Omental fat pad (tissue), 3 donors: ENCODE measurements at regions not wholly inside any gene's neighbourhood (a gene's known extent, or its start where the extent isn't known, plus 50 kb on each side); places are given as distances from the start of the nearest gene placed in this dataset.

Experiments used
- ATAC-seq: fragments of 150-250 bp; one replicate; pipeline ENCODE4 v1.9.1; 2016; ENCODE audit warnings: mild to moderate bottlenecking, moderate library complexity; ENCODE audit not compliant: low FRiP score
- DNase-seq: peaks from one replicate; pipeline ENCODE4 v3.0.0-alpha.2; 2019; ENCODE audit warnings: low spot score
- CTCF ChIP-seq, 3 donors: fragments of 450-650 bp; IDR thresholded peaks; one replicate each; pipeline ENCODE4 v1.5.1; 2016 to 2017; ENCODE audit warnings: antibody characterized with exemption in 3 of 3, mild to moderate bottlenecking in 3 of 3, moderate library complexity in 2 of 3

- TF ChIP-seq CTCF (IDR thresholded peaks at IDR 0.05) = no peak
- DNase-seq (no peak), ATAC-seq (no peak)
These were observed 209.9 kb downstream of the TEX29 start for GRCh38 chr13:111530137-111530870.

GRCh38 chr13:111531505-111531904, 211.1 kb downstream of the TEX29 start:
- no peak for ATAC-seq
- DNase-seq = no peak
- TF ChIP-seq CTCF (IDR thresholded peaks at IDR 0.05) = no peak

DNA sequence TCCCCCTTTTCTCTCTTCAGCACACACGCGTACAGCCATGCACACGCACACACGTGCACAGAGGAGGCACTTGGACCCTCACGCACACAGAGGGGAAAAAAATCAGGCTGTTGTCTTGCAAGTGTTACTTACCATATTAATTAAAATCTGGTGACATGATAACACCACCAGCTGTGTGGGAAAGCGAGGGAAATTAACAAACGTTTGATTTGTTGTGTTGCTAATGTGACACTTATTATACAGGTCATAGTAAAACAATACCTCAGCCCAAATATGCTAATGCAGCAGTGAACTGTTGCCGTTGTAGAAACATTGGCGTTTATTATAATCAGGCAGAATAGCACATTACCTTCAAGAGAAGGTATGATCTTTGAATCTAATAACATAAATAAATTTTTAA, 211.7 kb downstream of the TEX29 start:
- DNase-seq = no peak
- no peak for ATAC-seq
- TF ChIP-seq CTCF (IDR thresholded peaks at IDR 0.05) = no peak

GRCh38 chr13:111533900-111534683, 213.7 kb downstream of the TEX29 start:
- ATAC-seq = no peak
- TF ChIP-seq CTCF (IDR thresholded peaks at IDR 0.05) = no peak
- no peak for DNase-seq

- DNase-seq (no peak), ATAC-seq (no peak)
- no peak for TF ChIP-seq CTCF (IDR thresholded peaks at IDR 0.05)
These were observed 214.5 kb downstream of the TEX29 start for GRCh38 chr13:111534751-111535522.

GRCh38 chr13:111535523-111535811, 215.0 kb downstream of the TEX29 start:
- no peak for ATAC-seq
- no peak for DNase-seq
- TF ChIP-seq CTCF (IDR thresholded peaks at IDR 0.05) = no peak
